ENCODE measurements at regions not wholly inside any gene's neighbourhood (a gene's known extent, or its start where the extent isn't known, plus 50 kb on each side); places are given as distances from the start of the nearest gene placed in this dataset.
"Not testable (repeated sequence)": the region's sequence is repeated elsewhere in the genome, so short reads cannot be mapped to it uniquely, and the experiment has no call there.

- WGBS, result 23% methylated on average over 23 of the region's 23 CpGs
- H3K27ac ChIP-seq (ENCODE audit: low read depth), result no peak overlapping the region
- no peak for DNase-seq (ENCODE audit: extremely low spot score)
- H3K4me3 ChIP-seq (ENCODE audit: low read depth, low read length), result no peak overlapping the region
- no peaks in the 10 kb centered on the region for H3K36me3 ChIP-seq (ENCODE audit: insufficient read depth)
- no peaks in the 10 kb centered on the region for H3K4me1 ChIP-seq (ENCODE audit: insufficient read depth)
Observed at GRCh38 chr1:157279138-157279801, 141.1 kb upstream of the ETV3 start.

- Histone ChIP-seq H3K27ac (ENCODE audit: low read depth) (no peak overlapping the region), H3K4me1 (ENCODE audit: insufficient read depth) (no peaks in the 10 kb centered on the region), H3K36me3 (ENCODE audit: insufficient read depth) (no peaks in the 10 kb centered on the region), H3K4me3 (ENCODE audit: low read depth, low read length) (no peak overlapping the region)
- no peak for DNase-seq (ENCODE audit: extremely low spot score)
- 67% methylated on average over 28 of the region's 28 CpGs for WGBS
Observed at GRCh38 chr1:157278383-157279137, 140.4 kb upstream of the ETV3 start.

- H3K36me3 ChIP-seq (ENCODE audit: insufficient read depth), result no peaks in the 10 kb centered on the region
- 86% methylated on average over 3 of the region's 3 CpGs for WGBS
- no peak overlapping the region for H3K4me3 ChIP-seq (ENCODE audit: low read depth, low read length)
- H3K27ac ChIP-seq (ENCODE audit: low read depth), result no peak overlapping the region
- no peak for DNase-seq (ENCODE audit: extremely low spot score)
- no peaks in the 10 kb centered on the region for H3K4me1 ChIP-seq (ENCODE audit: insufficient read depth)
Observed at GRCh38 chr1:157277913-157278312, 139.7 kb upstream of the ETV3 start.

- WGBS, result 89% methylated on average over 10 of the region's 10 CpGs
- DNase-seq (ENCODE audit: extremely low spot score), result no peak
- Histone ChIP-seq H3K4me1 (ENCODE audit: insufficient read depth) (no peaks in the 10 kb centered on the region), H3K4me3 (ENCODE audit: low read depth, low read length) (no peak overlapping the region), H3K36me3 (ENCODE audit: insufficient read depth) (no peaks in the 10 kb centered on the region), H3K27ac (ENCODE audit: low read depth) (no peak overlapping the region)
Observed at GRCh38 chr1:157277281-157277680, 139.1 kb upstream of the ETV3 start.

GRCh38 chr1:157274698-157275534 is 136.7 kb upstream of the ETV3 start:
- 34% methylated on average over 8 of the region's 8 CpGs for WGBS
- no peaks in the 10 kb centered on the region for H3K36me3 ChIP-seq (ENCODE audit: insufficient read depth)
- no peaks in the 10 kb centered on the region for H3K4me1 ChIP-seq (ENCODE audit: insufficient read depth)
- H3K4me3 ChIP-seq (ENCODE audit: low read depth, low read length), result no peak overlapping the region
- no peak overlapping the region for H3K27ac ChIP-seq (ENCODE audit: low read depth)
- no peak for DNase-seq (ENCODE audit: extremely low spot score)

GRCh38 chr1:157272729-157273524 is 134.7 kb upstream of the ETV3 start:
- no peak for DNase-seq (ENCODE audit: extremely low spot score)
- Histone ChIP-seq H3K4me1 (ENCODE audit: insufficient read depth) (no peaks in the 10 kb centered on the region), H3K4me3 (ENCODE audit: low read depth, low read length) (no peak overlapping the region), H3K36me3 (ENCODE audit: insufficient read depth) (no peaks in the 10 kb centered on the region), H3K27ac (ENCODE audit: low read depth) (no peak overlapping the region)
- WGBS, result 66% methylated on average over 6 of the region's 6 CpGs

GRCh38 chr1:157272264-157272663 is 134.1 kb upstream of the ETV3 start:
- no peaks in the 10 kb centered on the region for H3K4me1 ChIP-seq (ENCODE audit: insufficient read depth)
- DNase-seq (ENCODE audit: extremely low spot score), result no peak
- H3K4me3 ChIP-seq (ENCODE audit: low read depth, low read length), result no peak overlapping the region
- H3K27ac ChIP-seq (ENCODE audit: low read depth), result no peak overlapping the region
- H3K36me3 ChIP-seq (ENCODE audit: insufficient read depth), result no peaks in the 10 kb centered on the region

- no peak for DNase-seq (ENCODE audit: extremely low spot score)
- WGBS, result 82% methylated on average over 4 of the region's 4 CpGs
- Histone ChIP-seq H3K4me1 (ENCODE audit: insufficient read depth) (no peaks in the 10 kb centered on the region), H3K4me3 (ENCODE audit: low read depth, low read length) (no peak overlapping the region), H3K36me3 (ENCODE audit: insufficient read depth) (no peaks in the 10 kb centered on the region), H3K27ac (ENCODE audit: low read depth) (no peak overlapping the region)
Observed at GRCh38 chr1:157270705-157271274, 132.6 kb upstream of the ETV3 start.

- Histone ChIP-seq H3K27ac (ENCODE audit: low read depth) (no peak overlapping the region), H3K36me3 (ENCODE audit: insufficient read depth) (no peaks in the 10 kb centered on the region), H3K4me3 (ENCODE audit: low read depth, low read length) (no peak overlapping the region), H3K4me1 (ENCODE audit: insufficient read depth) (no peaks in the 10 kb centered on the region)
- no peak for DNase-seq (ENCODE audit: extremely low spot score)
- WGBS, result 83% methylated on average over 6 of the region's 6 CpGs
Observed at GRCh38 chr1:157269656-157270375, 131.6 kb upstream of the ETV3 start.

- H3K27ac ChIP-seq (ENCODE audit: low read depth), result no peak overlapping the region
- H3K4me1 ChIP-seq (ENCODE audit: insufficient read depth), result no peaks in the 10 kb centered on the region
- DNase-seq (ENCODE audit: extremely low spot score), result no peak
- H3K4me3 ChIP-seq (ENCODE audit: low read depth, low read length), result no peak overlapping the region
- H3K36me3 ChIP-seq (ENCODE audit: insufficient read depth), result no peaks in the 10 kb centered on the region
Observed at GRCh38 chr1:157262891-157263290, 124.7 kb upstream of the ETV3 start.

GRCh38 chr1:157262422-157262821 is 124.2 kb upstream of the ETV3 start:
- H3K4me1 ChIP-seq (ENCODE audit: insufficient read depth), result no peaks in the 10 kb centered on the region
- 49% methylated on average over 2 of the region's 2 CpGs for WGBS
- no peak overlapping the region for H3K27ac ChIP-seq (ENCODE audit: low read depth)
- H3K4me3 ChIP-seq (ENCODE audit: low read depth, low read length), result no peak overlapping the region
- no peak for DNase-seq (ENCODE audit: extremely low spot score)
- H3K36me3 ChIP-seq (ENCODE audit: insufficient read depth), result no peaks in the 10 kb centered on the region

GRCh38 chr1:157255891-157256290 is 117.7 kb upstream of the ETV3 start:
- WGBS, result 77% methylated on average over 2 of the region's 3 CpGs
- not testable (repeated sequence) for H3K27ac ChIP-seq (ENCODE audit: low read depth); H3K4me3 ChIP-seq (ENCODE audit: low read depth, low read length); H3K36me3 ChIP-seq (ENCODE audit: insufficient read depth); H3K4me1 ChIP-seq (ENCODE audit: insufficient read depth); DNase-seq (ENCODE audit: extremely low spot score)

All from urinary bladder (tissue), 3 donors.